Progenitor cell of endocrine pancreas (in vitro differentiated cells): ENCODE measurements at regions not wholly inside any gene's neighbourhood (a gene's known extent, or its start where the extent isn't known, plus 50 kb on each side); places are given as distances from the start of the nearest gene placed in this dataset.

Experiments
- DNase-seq: peaks from one replicate; pipeline ENCODE4 v3.0.0; 2021; ENCODE audit warnings: low spot score; ENCODE audit not compliant: unreplicated experiment
- H3K27ac Mint-ChIP-seq: 2 replicates; pipeline ENCODE4 v1.8.0; 2021; ENCODE audit warnings: mild to moderate bottlenecking, moderate library complexity, mixed read lengths
- H3K27me3 Mint-ChIP-seq: 2 replicates; pipeline ENCODE4 v1.8.0; 2021; ENCODE audit warnings: mixed read lengths
- H3K36me3 Mint-ChIP-seq: 2 replicates; pipeline ENCODE4 v1.8.0; 2022; ENCODE audit warnings: mixed read lengths; ENCODE audit not compliant: insufficient read depth
- H3K4me1 Mint-ChIP-seq: 2 replicates; pipeline ENCODE4 v1.8.0; 2021; ENCODE audit warnings: low read depth, mixed read lengths
- H3K4me3 Mint-ChIP-seq: 2 replicates; pipeline ENCODE4 v1.8.0; 2021; ENCODE audit warnings: low read depth, mild to moderate bottlenecking, moderate library complexity, mixed read lengths
- H3K9me3 Mint-ChIP-seq: 2 replicates; pipeline ENCODE4 v1.8.0; 2021; ENCODE audit warnings: low read depth, mixed read lengths
- TF ChIP-seq, protein P1 (sequence below): fragments of 200-600 bp; sonication (generic); IDR thresholded peaks from one replicate; pipeline ENCODE4 v1.5.0; 2021; ENCODE audit warnings: antibody characterized with exemption, mild to moderate bottlenecking; ENCODE audit not compliant: unreplicated experiment

DNA sequence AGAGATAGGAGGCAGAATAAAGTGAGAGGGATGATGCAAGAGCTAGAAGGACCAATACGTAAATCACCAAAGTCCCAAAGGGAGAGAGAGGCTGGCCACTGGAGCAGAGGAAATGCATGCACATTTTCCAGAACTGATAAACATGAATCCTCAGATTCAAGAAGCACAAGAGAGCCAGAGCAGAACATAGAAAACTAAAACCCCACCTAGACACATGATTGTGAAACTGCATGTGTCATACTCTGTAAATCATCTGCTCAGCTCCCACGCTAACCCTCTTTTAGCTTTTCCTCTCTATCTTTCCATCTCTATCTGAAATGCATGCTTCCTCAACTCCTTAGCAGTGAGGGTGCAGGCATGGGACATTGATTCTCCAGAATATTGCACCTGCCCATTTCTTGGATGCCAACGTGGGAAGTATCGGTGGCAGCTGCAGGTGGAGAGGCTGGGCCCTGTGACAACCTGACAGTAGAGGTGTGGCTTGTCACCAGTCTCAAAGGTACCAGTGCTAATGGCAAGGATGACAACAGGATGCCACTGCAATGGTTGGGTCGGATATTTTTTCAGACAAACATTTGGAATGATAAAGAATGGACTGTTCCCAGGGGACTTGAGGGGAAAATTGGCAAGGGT is 89.3 kb upstream of the OTOS start:
- no peak for DNase-seq
- no peaks in the 10 kb centered on the region for H3K4me1 Mint-ChIP-seq
- no peaks in the 10 kb centered on the region for H3K36me3 Mint-ChIP-seq
- no peak overlapping the region for H3K27ac Mint-ChIP-seq
- TF ChIP-seq, protein P1, sequence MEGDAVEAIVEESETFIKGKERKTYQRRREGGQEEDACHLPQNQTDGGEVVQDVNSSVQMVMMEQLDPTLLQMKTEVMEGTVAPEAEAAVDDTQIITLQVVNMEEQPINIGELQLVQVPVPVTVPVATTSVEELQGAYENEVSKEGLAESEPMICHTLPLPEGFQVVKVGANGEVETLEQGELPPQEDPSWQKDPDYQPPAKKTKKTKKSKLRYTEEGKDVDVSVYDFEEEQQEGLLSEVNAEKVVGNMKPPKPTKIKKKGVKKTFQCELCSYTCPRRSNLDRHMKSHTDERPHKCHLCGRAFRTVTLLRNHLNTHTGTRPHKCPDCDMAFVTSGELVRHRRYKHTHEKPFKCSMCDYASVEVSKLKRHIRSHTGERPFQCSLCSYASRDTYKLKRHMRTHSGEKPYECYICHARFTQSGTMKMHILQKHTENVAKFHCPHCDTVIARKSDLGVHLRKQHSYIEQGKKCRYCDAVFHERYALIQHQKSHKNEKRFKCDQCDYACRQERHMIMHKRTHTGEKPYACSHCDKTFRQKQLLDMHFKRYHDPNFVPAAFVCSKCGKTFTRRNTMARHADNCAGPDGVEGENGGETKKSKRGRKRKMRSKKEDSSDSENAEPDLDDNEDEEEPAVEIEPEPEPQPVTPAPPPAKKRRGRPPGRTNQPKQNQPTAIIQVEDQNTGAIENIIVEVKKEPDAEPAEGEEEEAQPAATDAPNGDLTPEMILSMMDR, result no peak
- H3K4me3 Mint-ChIP-seq, result no peak overlapping the region
- peaks cover 3% of the 10 kb centered on the region for H3K9me3 Mint-ChIP-seq
- H3K27me3 Mint-ChIP-seq, result peaks cover 22% of the 10 kb centered on the region

DNA sequence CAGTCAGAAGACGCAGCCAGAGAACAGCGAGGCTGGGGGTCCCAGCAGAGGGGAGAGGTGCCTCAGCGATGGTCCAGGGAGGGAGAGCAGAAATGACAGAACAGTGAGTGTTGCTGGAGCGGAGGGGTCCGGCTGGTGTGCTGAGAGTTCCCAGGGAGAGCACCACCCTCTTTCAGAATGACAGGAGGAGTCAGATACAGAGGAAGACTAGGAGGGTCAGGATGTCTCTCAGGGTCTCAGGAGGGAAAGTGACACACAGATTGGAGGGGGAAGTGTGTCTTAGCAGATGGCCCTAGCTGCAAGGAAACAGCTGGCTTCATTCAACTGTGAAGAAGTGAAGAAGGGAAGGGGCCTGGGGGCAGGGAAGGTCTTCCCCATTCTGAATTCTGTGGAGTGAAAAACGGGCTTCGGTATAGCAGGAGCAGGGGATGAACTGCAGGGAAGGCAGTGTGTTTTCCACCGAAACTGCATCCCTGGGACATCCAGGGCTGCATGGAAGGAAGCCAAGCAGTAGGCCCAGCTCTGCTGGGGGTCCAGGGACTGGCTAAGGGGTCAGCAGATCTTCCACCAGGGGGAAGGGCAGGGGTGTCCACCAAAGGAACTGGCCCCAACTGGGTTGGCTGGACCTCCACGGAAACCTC is 90.0 kb upstream of the OTOS start:
- TF ChIP-seq, protein P1, result no peak
- H3K4me3 Mint-ChIP-seq, result no peak overlapping the region
- peaks cover 24% of the 10 kb centered on the region for H3K27me3 Mint-ChIP-seq
- H3K36me3 Mint-ChIP-seq, result no peaks in the 10 kb centered on the region
- DNase-seq, result peak; percentile 5
- H3K27ac Mint-ChIP-seq, result no peak overlapping the region
- H3K4me1 Mint-ChIP-seq, result no peaks in the 10 kb centered on the region
- peaks cover 3% of the 10 kb centered on the region for H3K9me3 Mint-ChIP-seq

DNA sequence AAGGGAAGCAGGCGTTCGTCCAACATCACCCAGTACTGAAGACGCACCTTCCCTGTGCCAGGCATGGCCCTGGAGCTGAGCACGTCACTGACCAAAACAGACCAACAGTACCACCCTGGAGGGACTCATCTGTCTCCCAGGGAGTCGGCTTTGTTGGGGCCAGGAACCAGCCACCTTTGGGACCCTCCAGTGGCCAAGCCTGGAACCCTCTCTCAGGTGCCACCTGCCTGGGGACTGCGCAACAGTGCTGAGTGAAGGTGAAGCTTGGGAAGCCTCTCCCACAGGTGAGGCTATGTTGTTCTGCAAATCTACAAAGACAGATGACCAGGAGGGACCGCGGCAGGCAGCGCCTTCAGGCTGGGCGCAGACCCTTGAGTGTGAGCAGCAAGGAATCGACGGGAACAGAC is 91.4 kb upstream of the OTOS start:
- Mint-ChIP-seq H3K9me3 (peaks cover 3% of the 10 kb centered on the region), H3K4me1 (no peaks in the 10 kb centered on the region), H3K27me3 (peaks cover 23% of the 10 kb centered on the region), H3K27ac (no peak overlapping the region), H3K4me3 (no peak overlapping the region), H3K36me3 (no peaks in the 10 kb centered on the region)
- TF ChIP-seq, protein P1, result no peak
- DNase-seq, result no peak

- Mint-ChIP-seq H3K36me3 (no peaks in the 10 kb centered on the region), H3K9me3 (peaks cover 3% of the 10 kb centered on the region), H3K27ac (no peak overlapping the region), H3K27me3 (peaks cover 23% of the 10 kb centered on the region), H3K4me3 (no peak overlapping the region), H3K4me1 (no peaks in the 10 kb centered on the region)
- TF ChIP-seq, protein P1, result no peak
- no peak for DNase-seq
These were observed 91.9 kb upstream of the OTOS start for GRCh38 chr2:240232264-240232915.

DNA sequence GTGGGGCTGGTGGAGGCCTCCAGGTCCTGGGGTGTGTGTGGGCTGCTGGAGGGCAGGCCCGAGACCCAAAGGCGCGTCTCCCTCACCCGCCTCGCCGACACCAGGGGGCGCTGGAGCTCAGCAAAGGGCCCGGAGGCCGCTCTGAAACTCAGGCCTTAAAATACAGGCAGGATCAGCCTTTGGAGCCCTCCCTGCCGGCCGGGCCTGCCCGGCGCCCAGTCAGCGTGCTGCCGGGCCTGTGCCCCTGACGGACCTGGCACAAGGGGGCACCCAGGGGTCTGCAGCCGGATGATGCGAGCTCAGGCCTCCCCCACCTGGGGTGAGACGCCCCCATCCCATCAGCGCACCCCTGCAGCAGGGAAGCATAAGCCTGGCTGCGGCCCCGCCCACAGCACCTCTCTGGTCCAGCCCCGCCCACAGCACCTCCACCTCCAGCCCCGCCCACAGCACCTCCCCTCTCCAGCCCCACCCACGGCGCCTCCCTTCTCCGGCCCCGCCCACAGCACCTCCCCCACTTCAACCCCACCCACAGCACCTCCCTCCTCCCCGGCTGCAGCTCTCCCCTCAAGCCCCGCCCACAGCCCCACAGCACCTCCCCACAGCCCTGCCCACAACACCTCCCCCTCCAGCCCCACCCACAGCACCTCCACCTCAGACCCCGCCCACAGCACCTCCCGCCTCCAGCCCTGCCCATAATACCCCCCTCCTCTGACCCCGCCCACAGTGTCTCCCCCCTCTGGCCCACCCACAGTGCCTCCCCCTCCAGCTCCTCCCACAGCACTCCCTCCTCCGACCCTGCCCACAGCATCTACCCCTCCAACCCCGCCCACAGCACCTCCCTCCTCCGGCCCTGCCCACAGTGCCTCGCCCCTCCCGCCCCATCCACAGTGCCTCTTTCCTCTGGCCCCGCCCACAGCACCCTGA is 92.8 kb upstream of the OTOS start:
- Mint-ChIP-seq H3K36me3 (no peaks in the 10 kb centered on the region), H3K9me3 (peaks cover 3% of the 10 kb centered on the region), H3K27ac (no peak overlapping the region), H3K27me3 (peaks cover 23% of the 10 kb centered on the region), H3K4me3 (no peak overlapping the region), H3K4me1 (peaks cover 2% of the 10 kb centered on the region)
- DNase-seq, result peak; percentile 78
- TF ChIP-seq, protein P1, result peak; percentile 95
